Activated CD4-positive, alpha-beta T cell treated with anti-CD3 and anti-CD28 coated beads, Interleukin-2, amount 10 ng/mL, durations not matched to agents 24 days and 14 days (primary cell): ENCODE measurements at regions not wholly inside any gene's neighbourhood (a gene's known extent, or its start where the extent isn't known, plus 50 kb on each side); places are given as distances from the start of the nearest gene placed in this dataset.
A peak's percentile ranks its signal among the peaks of the same experiment; 100 is the strongest.
"Not testable (repeated sequence)": the region's sequence is repeated elsewhere in the genome, so short reads cannot be mapped to it uniquely, and the experiment has no call there.

ENCODE experiments used
- DNase-seq: peaks from one replicate; pipeline ENCODE4 v3.0.0; 2022
- H3K27ac Mint-ChIP-seq: one replicate; pipeline ENCODE4 v1.8.0; 2022; ENCODE audit warnings: mild to moderate bottlenecking, mixed read lengths
- H3K27me3 Mint-ChIP-seq: one replicate; pipeline ENCODE4 v1.8.0; 2022; ENCODE audit warnings: mixed read lengths
- H3K36me3 Mint-ChIP-seq: one replicate; pipeline ENCODE4 v1.8.0; 2022; ENCODE audit warnings: low read depth, mild to moderate bottlenecking, mixed read lengths
- H3K4me1 Mint-ChIP-seq: one replicate; pipeline ENCODE4 v1.8.0; 2021; ENCODE audit warnings: mixed read lengths
- H3K4me3 Mint-ChIP-seq: one replicate; pipeline ENCODE4 v1.8.0; 2022; ENCODE audit warnings: mild to moderate bottlenecking, moderate library complexity, mixed read lengths
- H3K9me3 Mint-ChIP-seq: one replicate; pipeline ENCODE4 v1.8.0; 2021; ENCODE audit warnings: mixed read lengths
- intact Hi-C: fragments of 100-400 bp; cut with micrococcal nuclease; formaldehyde crosslinking; loops from one replicate; pipeline ENCODE4 v1.15.1; 2023

- peaks cover 23% of the 10 kb centered on the region for H3K9me3 Mint-ChIP-seq
- DNase-seq = no peak
- H3K27ac Mint-ChIP-seq = peak overlapping the region; percentile 0
- H3K27me3 Mint-ChIP-seq = no peaks in the 10 kb centered on the region
- no peak overlapping the region for H3K4me3 Mint-ChIP-seq
- peaks cover 2% of the 10 kb centered on the region for H3K36me3 Mint-ChIP-seq
- peaks cover 7% of the 10 kb centered on the region for H3K4me1 Mint-ChIP-seq
- intact Hi-C loops = no loop called here
Measured at GRCh38 chr3:59246719-59247401, 197.0 kb upstream of the CFAP20DC start.

- Mint-ChIP-seq H3K27ac (no peak overlapping the region), H3K4me3 (no peak overlapping the region)
- intact Hi-C loops = no loop called here
Measured at GRCh38 chr3:59245859-59246501, 196.2 kb upstream of the CFAP20DC start.

DNA sequence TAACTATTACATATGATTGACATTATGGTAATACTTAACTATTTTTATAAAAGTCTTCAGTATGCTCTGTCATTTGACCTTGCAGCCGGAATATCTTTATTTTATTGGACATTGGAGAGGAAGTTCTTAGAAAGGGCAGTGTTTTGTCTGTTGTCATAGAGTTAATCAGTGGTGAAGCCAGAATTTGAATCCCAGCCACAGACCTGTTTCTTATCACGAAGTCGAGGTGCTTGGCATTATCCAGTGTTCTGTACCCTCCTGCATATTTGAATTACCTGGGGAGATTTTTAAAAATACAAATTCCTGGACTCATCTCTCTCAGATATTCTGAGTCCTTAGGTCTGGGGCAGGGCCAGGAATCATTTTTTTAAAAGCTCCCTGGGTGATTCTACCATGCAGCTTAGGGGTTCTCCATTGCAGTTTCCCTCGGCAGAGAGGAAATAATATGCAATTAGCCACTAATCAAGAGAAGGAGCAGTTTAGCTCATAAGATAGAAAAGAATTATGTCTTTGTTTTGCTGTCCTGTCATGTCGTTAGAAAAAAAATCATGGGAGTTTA, 195.6 kb upstream of the CFAP20DC start:
- Mint-ChIP-seq H3K4me3 (no peak overlapping the region), H3K27ac (no peak overlapping the region), H3K4me1 (peaks cover 10% of the 10 kb centered on the region), H3K9me3 (peaks cover 23% of the 10 kb centered on the region), H3K36me3 (peaks cover 2% of the 10 kb centered on the region), H3K27me3 (no peaks in the 10 kb centered on the region)
- DNase-seq = no peak
- intact Hi-C loops = no loop called here

More at GRCh38 chr3:59245859-59246501, 196.2 kb upstream of the CFAP20DC start:
- peaks cover 2% of the 10 kb centered on the region for H3K36me3 Mint-ChIP-seq
- peaks cover 23% of the 10 kb centered on the region for H3K9me3 Mint-ChIP-seq
- peaks cover 7% of the 10 kb centered on the region for H3K4me1 Mint-ChIP-seq
- H3K27me3 Mint-ChIP-seq = no peaks in the 10 kb centered on the region
- no peak for DNase-seq

DNA sequence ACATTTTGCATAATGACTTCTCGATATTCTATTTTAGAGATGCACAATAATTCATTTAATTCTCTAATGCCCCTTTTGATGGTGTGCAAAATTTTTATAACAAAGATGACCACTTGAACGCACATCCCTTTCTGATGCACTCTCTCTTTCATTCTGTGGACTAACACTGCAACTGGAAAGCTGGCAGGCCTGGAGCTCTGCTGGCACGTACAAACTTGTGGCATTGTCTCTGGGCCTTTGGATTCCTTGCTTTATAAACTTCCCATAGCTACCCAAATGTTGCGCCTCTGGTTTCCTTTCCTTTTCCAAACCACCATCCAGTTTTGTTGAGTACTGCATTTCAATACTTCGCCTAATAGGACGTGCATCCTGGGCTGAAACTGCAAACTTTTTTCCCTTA, 194.5 kb upstream of the CFAP20DC start:
- peaks cover 2% of the 10 kb centered on the region for H3K36me3 Mint-ChIP-seq
- intact Hi-C loops = no loop called here
- peaks cover 10% of the 10 kb centered on the region for H3K4me1 Mint-ChIP-seq
- H3K9me3 Mint-ChIP-seq = peaks cover 16% of the 10 kb centered on the region
- DNase-seq = no peak
- H3K27me3 Mint-ChIP-seq = no peaks in the 10 kb centered on the region
- H3K27ac Mint-ChIP-seq = no peak overlapping the region
- H3K4me3 Mint-ChIP-seq = no peak overlapping the region

DNA sequence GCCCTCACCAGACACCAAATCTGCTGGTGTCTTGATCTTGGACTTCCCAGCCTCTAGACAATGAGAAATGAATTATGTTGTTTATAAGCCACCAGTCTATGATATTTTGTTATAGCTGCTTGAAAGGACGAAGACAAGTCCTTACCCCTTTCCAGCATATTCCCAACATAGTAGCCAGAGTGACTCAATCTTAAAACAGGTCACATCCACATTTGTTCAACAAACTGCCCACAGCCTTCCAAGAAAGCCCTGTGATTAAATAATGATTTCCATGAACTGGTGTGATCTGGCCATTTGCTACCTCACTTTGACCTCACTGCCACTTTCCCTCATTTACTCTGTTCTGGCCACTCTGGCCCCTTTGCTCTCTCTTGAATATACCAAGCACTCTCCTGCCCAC, 193.7 kb upstream of the CFAP20DC start:
- Mint-ChIP-seq H3K4me1 (peaks cover 10% of the 10 kb centered on the region), H3K4me3 (no peak overlapping the region), H3K27ac (no peak overlapping the region), H3K9me3 (peaks cover 11% of the 10 kb centered on the region), H3K27me3 (no peaks in the 10 kb centered on the region), H3K36me3 (peaks cover 2% of the 10 kb centered on the region)
- no peak for DNase-seq
- intact Hi-C loops = no loop called here

DNA sequence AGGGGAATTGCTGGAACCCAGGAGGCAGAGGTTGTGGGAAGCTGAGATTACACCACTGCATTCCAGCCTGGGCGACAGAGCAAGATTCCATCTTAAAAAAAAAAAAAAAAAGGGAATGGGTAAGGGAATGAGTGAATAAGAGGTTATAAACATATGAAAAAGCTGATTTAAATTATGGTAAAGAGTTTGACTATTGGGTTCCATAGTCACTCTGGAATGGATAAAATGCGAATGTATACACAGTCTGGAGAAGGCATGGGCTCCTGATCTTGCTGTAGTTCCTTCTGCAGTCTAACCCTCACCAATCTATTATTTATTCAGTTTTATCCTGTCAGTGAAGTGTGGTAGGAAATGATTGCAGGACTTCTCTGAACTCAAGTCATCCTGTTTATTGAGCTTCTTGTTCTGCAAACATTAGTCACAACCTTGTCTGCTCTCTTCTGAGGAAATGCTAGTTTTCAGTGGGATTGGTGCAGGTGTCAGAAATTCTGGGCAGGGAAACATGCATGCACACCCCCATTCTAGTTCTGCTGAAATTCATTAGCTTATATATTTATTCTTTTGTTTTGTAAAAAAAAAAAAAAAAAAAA, 190.9 kb upstream of the CFAP20DC start:
- no peak for DNase-seq
- peaks cover 10% of the 10 kb centered on the region for H3K4me1 Mint-ChIP-seq
- H3K9me3 Mint-ChIP-seq = peaks cover 19% of the 10 kb centered on the region
- intact Hi-C loops = no loop called here
- H3K27ac Mint-ChIP-seq = no peak overlapping the region
- peaks cover 2% of the 10 kb centered on the region for H3K36me3 Mint-ChIP-seq
- H3K4me3 Mint-ChIP-seq = no peak overlapping the region
- no peaks in the 10 kb centered on the region for H3K27me3 Mint-ChIP-seq

DNA sequence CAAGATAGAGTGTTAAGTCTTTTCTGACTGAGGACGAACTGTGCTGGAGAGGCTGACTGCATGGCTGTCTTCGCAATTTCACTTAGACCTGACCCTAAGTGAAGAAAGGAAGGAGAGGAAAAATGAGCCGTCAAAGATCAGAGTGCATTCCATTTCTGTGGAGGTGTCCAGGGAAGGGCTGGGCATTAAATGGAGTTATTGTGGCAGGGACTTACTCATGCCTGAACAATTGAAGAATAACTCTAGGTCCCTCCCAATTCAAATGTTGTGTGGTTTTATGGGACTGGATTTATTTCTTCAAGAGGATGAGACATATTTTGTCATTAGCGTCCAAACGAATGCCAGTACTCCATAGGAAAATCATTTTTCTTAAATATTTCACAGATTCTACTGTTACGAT, 187.3 kb upstream of the CFAP20DC start:
- Mint-ChIP-seq H3K4me1 (peaks cover 20% of the 10 kb centered on the region), H3K9me3 (peaks cover 16% of the 10 kb centered on the region), H3K27me3 (no peaks in the 10 kb centered on the region), H3K36me3 (peaks cover 3% of the 10 kb centered on the region), H3K4me3 (no peak overlapping the region), H3K27ac (peak overlapping the region; percentile 8)
- intact Hi-C loops = loop anchor here (5.0 kb wide), 1 partner anchor 215 kb away; no protein-coding TSS in a partner anchor
- peak; percentile 52 for DNase-seq

DNA sequence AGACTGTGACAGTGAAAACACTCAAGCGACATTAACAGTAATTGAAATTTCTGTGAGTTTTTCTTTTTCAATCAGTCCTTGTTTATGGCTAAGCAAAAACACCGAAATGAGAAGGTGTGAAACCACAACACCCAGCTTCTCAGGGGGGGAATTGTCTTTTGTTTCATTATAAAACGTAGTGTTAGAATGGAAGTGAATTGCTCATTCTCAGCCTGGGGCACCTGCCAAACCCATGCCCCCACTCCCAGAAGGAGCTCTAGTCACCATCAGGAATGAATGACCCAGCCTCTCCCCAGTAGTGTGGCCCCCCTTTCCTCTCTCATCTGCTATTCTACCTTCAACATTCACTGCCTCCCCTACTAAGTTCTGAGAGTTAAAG, 185.8 kb upstream of the CFAP20DC start:
- Mint-ChIP-seq H3K27me3 (no peaks in the 10 kb centered on the region), H3K4me1 (peaks cover 17% of the 10 kb centered on the region), H3K9me3 (peaks cover 22% of the 10 kb centered on the region), H3K27ac (peak overlapping the region; percentile 66), H3K36me3 (peaks cover 1% of the 10 kb centered on the region), H3K4me3 (peak overlapping the region; percentile 4)
- peak; percentile 76 for DNase-seq
- intact Hi-C loops = loop anchor here (1.0 to 5.0 kb wide), 4 partner anchors 52 to 323 kb away; no protein-coding TSS in a partner anchor

DNA sequence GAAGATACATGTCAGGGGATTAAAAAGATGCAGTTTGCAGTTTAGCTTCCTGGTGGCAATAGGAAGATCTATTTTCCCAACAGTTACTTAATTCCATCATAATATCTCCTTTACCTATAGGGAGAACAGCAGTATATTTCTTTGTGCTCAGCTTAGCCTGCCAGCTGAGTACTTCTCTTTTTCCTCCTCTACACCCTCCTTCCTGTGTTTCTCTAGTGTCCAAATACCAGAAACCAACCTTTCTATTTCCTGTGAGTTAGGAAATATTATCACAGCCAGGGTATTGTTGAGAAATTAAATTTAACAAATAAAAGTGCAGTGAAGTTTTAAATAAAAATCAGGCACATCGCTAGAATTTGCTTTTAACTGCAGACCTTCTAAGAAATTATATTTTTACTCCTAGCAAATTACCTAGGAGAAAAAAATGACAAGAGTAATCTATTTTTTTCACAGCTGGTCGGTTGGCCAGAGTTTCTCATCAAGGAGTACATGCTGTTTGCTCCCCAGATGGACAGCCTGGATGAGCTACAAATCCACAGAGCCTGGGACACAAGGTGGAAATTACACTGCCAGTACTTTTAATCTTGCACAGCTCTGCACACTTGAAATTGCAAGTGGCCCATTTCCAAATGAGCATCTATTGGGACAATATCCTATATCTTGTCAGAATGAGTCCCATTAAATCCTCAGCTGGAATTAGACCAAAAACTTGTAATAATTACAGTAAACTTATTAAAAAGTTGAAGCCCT, 185.2 kb upstream of the CFAP20DC start:
- H3K27ac Mint-ChIP-seq = peak overlapping the region; percentile 69
- H3K27me3 Mint-ChIP-seq = no peaks in the 10 kb centered on the region
- peaks cover 17% of the 10 kb centered on the region for H3K4me1 Mint-ChIP-seq
- DNase-seq = peak; percentile 54
- intact Hi-C loops = loop anchor here (1.0 to 5.0 kb wide), 4 partner anchors 52 to 324 kb away; no protein-coding TSS in a partner anchor
- peaks cover 1% of the 10 kb centered on the region for H3K36me3 Mint-ChIP-seq
- peaks cover 22% of the 10 kb centered on the region for H3K9me3 Mint-ChIP-seq
- H3K4me3 Mint-ChIP-seq = peak overlapping the region; percentile 4

DNA sequence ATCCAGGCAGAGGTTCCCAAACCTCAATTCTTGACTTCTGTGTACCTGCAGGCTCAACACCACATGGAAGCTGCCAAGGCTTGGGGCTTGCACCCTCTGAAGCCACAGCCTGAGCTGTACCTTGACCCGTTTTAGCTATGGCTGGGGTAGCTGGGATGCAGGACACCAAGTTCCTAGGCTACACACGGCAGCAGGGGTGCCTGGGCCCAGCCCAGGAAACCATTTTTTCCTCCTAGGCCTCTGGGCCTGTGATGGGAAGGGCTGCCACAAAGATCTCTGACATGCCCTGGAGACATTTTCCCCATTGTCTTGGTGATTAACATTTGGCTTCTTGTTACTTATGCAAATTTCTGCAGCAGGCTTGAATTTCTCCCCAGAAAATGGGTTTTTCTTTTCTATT, 180.6 kb upstream of the CFAP20DC start:
- H3K27ac Mint-ChIP-seq, H3K4me3 Mint-ChIP-seq, H3K27me3 Mint-ChIP-seq, intact Hi-C loops, H3K4me1 Mint-ChIP-seq, H3K36me3 Mint-ChIP-seq: not testable (repeated sequence)
- H3K9me3 Mint-ChIP-seq = peaks cover 23% of the 10 kb centered on the region
- DNase-seq = peak; percentile 20

GRCh38 chr3:59213860-59214259, 164.0 kb upstream of the CFAP20DC start:
- intact Hi-C loops = loop anchor here (2.0 to 10.0 kb wide), 6 partner anchors 98 to 571 kb away; no protein-coding TSS in a partner anchor
- peaks cover 2% of the 10 kb centered on the region for H3K27me3 Mint-ChIP-seq
- H3K27ac Mint-ChIP-seq = no peak overlapping the region
- DNase-seq = no peak
- H3K9me3 Mint-ChIP-seq = no peaks in the 10 kb centered on the region
- peaks cover 9% of the 10 kb centered on the region for H3K4me1 Mint-ChIP-seq
- no peak overlapping the region for H3K4me3 Mint-ChIP-seq
- H3K36me3 Mint-ChIP-seq = no peaks in the 10 kb centered on the region

GRCh38 chr3:59212128-59212779, 162.4 kb upstream of the CFAP20DC start:
- Mint-ChIP-seq H3K4me1 (peaks cover 9% of the 10 kb centered on the region), H3K36me3 (no peaks in the 10 kb centered on the region), H3K27me3 (peaks cover 11% of the 10 kb centered on the region), H3K27ac (no peak overlapping the region), H3K9me3 (no peaks in the 10 kb centered on the region), H3K4me3 (no peak overlapping the region)
- intact Hi-C loops = loop anchor here (1.0 to 10.0 kb wide), 8 partner anchors 74 to 645 kb away; no protein-coding TSS in a partner anchor
- peak; percentile 73 for DNase-seq

DNA sequence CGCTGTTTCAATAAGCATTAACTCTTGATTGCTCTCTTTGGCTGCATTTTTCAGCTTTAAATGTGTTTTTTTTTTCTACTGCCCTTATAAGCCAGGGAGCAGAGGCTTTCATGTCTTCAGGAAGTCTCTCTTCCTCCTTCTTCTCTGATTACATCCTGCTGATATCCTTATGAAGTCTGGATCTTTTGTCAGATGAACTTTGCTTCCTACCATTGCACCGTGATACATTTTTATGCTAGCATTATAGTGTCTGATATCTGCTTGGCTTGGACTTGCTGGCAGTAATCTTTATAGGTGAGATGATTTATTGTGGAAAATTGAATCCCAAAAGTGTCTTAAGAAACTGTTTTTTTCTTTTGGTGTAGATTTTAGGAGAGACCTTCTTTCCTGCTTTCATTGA, 160.4 kb upstream of the CFAP20DC start:
- intact Hi-C loops = loop anchor here (5.0 to 10.0 kb wide), 5 partner anchors 102 to 575 kb away; no protein-coding TSS in a partner anchor
- Mint-ChIP-seq H3K4me3 (no peak overlapping the region), H3K4me1 (peaks cover 9% of the 10 kb centered on the region), H3K27ac (no peak overlapping the region), H3K9me3 (no peaks in the 10 kb centered on the region), H3K27me3 (peaks cover 16% of the 10 kb centered on the region), H3K36me3 (no peaks in the 10 kb centered on the region)
- DNase-seq = no peak
